GM18511 (cell line): ENCODE measurements at regions not wholly inside any gene's neighbourhood (a gene's known extent, or its start where the extent isn't known, plus 50 kb on each side); places are given as distances from the start of the nearest gene placed in this dataset.

Source experiments
- ATAC-seq: cut with Tn5 transposase; IDR thresholded peaks from one replicate; pipeline ENCODE4 v1.9.1; 2021; ENCODE audit warnings: mild to moderate bottlenecking, moderate library complexity; ENCODE audit not compliant: unreplicated experiment

- ATAC-seq, result no peak
Observed at GRCh38 chr13:89650226-89650625, 1697.3 kb upstream of the MIR17HG start.

GRCh38 chr13:89660752-89661151 is 1686.7 kb upstream of the MIR17HG start:
- no peak for ATAC-seq

- no peak for ATAC-seq
Observed at GRCh38 chr13:89673789-89674311, 1673.6 kb upstream of the MIR17HG start.

DNA sequence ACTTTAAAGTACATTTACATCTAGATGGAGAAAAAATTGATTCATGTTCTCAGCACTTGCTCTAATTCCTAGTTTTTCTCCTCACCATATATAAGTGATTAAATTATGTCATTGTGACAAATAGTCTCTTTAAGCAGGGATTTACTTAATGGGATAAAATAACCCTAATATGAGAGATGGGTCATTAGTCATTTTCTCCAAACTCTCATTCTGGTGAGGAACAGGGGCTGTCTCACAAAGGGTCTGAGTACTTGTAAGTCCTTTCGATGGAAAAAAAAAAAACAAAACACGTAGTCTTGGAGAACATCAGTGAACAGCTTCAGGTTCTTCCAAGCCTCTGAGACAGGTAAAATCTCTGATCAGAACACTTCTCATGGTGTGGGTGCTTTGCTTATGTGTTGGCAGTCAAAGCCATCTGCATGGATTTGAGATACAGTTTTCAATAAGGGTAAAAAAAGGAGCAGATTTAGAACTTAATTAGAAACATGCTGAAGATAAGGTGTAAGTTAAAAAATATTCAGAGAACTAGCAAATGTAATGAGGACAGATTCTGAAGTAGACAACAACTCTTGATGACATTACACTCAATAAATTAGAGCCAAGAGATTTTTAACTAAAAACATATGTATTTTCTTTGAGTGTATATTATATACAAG is 1668.9 kb upstream of the MIR17HG start:
- ATAC-seq, result no peak

DNA sequence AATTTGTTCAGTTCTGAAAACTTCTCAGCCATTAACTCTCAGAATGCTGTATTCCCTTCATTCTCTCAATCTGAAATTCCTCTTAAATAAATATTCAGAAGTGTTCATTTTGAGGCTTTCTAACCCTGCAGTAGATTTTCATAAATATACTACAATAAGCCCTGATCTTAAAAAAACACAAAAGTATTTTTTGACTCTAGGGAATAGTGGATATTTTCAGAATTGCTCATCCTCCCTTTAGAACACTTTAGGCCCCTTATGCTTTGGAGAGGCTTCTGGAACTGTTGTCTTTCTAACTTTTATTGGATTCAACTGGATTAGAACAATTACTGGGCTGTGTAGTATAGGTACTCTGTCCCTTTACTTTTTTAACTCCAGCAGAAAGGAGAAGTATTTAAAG is 1662.6 kb upstream of the MIR17HG start:
- ATAC-seq, result no peak

DNA sequence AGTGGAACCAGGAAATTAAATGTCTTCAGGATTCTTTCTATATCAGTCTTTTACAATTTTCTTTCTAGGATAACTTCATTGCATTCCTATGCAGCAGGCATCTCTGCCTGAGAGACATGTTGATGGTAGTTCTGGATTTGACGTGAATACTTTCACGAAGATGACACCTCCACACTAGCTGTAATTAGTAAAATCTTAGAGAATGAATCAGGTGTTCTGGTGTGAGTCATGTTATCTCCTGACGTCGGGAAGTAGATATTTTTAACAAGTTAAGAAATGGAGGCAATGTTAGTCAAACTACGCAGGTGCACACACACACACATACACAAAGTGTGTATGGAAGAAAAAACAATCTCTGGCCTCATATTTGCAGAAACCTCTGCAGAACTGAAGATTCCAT is 1661.3 kb upstream of the MIR17HG start:
- no peak for ATAC-seq

- no peak for ATAC-seq
Observed at GRCh38 chr13:89687066-89687465, 1660.4 kb upstream of the MIR17HG start.

DNA sequence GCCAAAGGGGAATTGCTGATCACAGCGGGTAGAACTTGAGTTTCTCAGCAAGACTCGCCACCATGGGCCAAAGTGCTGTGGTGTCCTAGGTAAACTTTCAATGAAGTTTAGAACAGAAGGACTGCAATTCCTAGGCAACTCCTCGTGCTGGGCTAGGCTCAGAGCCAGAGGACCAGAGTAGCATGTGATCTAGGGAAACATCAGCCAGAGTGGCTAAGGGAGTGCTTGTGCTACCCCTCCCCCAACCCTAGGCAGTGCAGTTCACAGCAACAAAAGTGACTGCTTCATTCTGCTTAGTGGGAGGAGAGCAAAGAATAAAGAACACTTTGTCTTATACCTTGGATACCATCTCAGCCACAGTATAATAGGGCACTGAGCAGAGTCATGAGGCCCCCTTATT is 1658.6 kb upstream of the MIR17HG start:
- no peak for ATAC-seq

- no peak for ATAC-seq
Observed at GRCh38 chr13:89694451-89694850, 1653.0 kb upstream of the MIR17HG start.

DNA sequence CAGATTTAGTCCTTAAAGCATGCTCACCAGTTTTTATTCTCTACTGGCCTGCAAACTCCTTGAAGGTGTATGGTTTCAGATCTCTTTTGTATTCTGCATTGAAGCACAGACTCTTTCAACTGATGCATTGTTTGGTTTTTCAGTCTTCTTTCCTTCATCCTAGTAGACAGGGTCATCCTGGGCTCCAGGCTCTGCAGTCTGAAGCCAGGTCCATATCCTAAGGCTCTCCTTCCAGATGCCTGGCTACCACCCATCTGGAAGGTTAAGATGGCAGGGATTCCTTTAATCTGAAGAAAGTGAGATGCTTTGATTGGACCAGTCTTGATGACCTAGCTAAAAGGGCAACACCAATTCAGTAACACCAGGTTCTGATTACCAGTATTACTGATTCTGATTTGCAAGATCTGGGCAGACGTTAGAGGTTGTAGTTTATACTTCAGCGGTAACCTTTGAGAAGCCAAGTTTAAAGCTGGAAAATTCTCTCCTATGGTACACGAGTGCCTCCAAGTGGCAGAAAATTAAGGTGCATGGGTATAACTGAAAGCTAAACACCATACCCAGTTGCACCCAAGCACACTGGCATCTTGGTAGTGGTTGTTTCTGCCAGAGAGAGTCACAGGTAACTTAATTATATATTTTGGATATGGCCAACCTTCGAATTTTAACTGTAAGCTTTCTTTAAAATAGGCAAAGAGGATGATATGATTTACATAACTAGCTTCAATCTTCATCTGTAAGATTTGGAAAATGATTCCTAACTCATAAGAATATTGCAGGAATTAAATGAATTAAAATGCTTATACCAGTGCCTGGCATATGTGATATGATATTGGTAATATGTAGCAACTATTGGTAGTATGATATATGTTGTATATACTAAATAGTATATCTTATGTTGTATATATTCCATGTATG is 1651.9 kb upstream of the MIR17HG start:
- ATAC-seq, result peak; percentile 71

DNA sequence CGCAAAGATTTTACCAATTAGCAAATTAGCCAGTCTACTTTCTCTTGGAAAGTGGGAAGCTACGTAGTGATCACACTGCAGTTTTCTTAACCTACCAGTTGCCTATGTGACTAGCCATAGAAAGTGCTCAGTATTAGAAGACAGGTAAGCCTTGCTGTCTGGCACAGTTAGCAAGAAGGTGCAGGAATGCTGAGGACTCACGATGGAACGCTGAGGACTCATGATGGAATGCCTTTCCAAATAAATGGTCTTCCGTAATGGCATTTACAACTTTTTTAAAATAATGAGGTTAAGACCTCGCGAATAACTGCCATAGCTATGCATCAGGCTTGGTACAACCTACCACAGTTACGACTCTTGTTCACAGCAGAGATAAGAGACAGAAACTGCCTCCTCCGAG is 1645.6 kb upstream of the MIR17HG start:
- no peak for ATAC-seq

DNA sequence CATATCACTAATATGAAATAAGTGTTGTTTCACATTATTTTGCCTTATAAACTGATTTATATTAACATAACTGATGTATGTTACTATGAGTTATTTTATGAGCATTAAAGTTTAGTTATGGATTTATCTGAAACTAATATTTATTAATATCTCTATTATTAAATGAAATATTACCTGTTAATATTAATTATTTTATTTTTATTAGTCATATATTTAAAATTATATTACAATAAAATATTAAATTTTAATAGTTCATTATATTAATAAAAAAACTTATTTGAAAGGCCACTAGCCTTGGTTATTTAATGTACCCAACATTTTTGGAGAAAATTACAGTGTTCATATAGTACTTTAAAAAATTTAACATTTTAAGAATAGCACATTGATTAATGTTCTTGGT is 1643.4 kb upstream of the MIR17HG start:
- no peak for ATAC-seq

DNA sequence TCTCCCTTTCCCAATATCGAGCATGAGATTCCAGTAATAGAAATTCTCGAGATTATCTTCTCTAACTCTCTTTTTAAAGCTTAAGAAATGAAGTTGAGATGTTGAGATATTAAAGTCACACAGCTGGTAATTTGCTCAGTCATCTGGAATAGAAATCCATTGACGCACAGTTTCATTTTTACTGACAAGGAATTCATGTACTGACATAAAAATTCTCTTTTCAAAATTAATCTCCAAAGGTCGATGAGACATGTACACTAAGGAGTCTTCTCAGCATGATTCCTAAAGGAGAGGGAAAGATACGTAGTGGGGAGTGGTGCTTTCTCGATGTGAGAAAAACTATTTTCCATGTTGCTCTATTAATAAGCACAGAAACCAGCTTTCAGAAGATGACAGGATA is 1639.5 kb upstream of the MIR17HG start:
- no peak for ATAC-seq

- ATAC-seq, result no peak
Observed at GRCh38 chr13:89721216-89721615, 1626.3 kb upstream of the MIR17HG start.

GRCh38 chr13:89726690-89727435 is 1620.6 kb upstream of the MIR17HG start:
- no peak for ATAC-seq

- ATAC-seq, result no peak
Observed at GRCh38 chr13:89733829-89734228, 1613.7 kb upstream of the MIR17HG start.

GRCh38 chr13:89737051-89737450 is 1610.4 kb upstream of the MIR17HG start:
- ATAC-seq, result no peak

GRCh38 chr13:89738072-89738471 is 1609.4 kb upstream of the MIR17HG start:
- no peak for ATAC-seq

- ATAC-seq, result no peak
Observed at GRCh38 chr13:89740994-89741685, 1606.3 kb upstream of the MIR17HG start.

DNA sequence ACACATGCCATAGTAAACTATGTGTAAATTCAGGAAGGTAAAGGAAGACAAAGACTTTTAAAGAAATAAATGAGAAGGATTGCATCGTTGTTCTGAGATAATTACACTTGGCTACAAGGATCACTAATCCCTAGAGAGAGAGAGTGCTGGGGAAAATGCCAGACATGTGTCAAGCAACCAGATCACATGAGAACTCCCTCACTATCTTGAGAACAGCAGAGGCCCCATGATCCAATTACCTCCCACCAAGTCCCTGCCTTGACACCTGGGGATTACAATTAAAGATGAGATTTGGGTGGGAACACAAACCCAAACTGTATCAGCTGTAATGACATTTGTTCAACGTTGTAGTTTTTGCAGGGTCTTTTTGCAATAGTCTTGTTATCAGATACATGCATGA is 1600.9 kb upstream of the MIR17HG start:
- no peak for ATAC-seq

DNA sequence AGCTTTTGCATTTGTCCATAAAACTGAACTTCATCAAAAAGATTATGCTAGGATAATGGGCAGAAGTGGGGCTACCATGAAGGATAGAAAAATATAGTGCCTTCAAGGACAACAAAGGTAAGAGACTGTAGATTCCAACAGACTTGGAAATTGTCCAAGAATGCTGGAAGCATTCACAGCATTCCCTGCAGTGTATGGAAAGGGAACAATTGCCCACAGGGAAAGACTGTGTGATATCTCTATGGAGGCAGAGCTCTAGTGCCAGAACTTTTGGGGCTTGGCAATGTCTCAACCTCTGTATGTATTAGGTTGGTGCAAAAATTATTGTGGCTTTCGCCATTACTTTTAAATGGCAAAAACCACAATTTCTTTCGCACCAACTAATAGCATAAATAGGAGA is 1598.8 kb upstream of the MIR17HG start:
- ATAC-seq, result no peak
